Osteoblast (primary cell): ENCODE measurements at regions not wholly inside any gene's neighbourhood (a gene's known extent, or its start where the extent isn't known, plus 50 kb on each side); places are given as distances from the start of the nearest gene placed in this dataset.

Experiments
- DNase-seq: peaks from one replicate; pipeline ENCODE4 v3.0.0; 2011; ENCODE audit warnings: low spot score, mixed read lengths; ENCODE audit not compliant: insufficient read length; ENCODE audit errors: missing footprints
- H2AFZ ChIP-seq: 2 replicates; pipeline ENCODE4 v1.6.0; 2011; ENCODE audit warnings: mild to moderate bottlenecking, low read length
- H3K27ac ChIP-seq: 2 replicates; pipeline ENCODE4 v1.5.1; 2011; ENCODE audit warnings: mild to moderate bottlenecking, low read depth, low read length, moderate library complexity
- H3K27me3 ChIP-seq: 2 replicates; pipeline ENCODE4 v1.6.0; 2012; ENCODE audit warnings: mild to moderate bottlenecking, control low read depth, inconsistent platforms, low read length, moderate library complexity; ENCODE audit not compliant: insufficient read depth
- H3K36me3 ChIP-seq: 2 replicates; pipeline ENCODE4 v1.5.1; 2011; ENCODE audit warnings: mild to moderate bottlenecking, low read length, control low read depth, moderate library complexity; ENCODE audit not compliant: insufficient read depth
- H3K4me1 ChIP-seq: 2 replicates; pipeline ENCODE4 v1.5.1; 2011; ENCODE audit warnings: mild to moderate bottlenecking, low read length, control low read depth, moderate library complexity; ENCODE audit not compliant: insufficient read depth
- H3K4me2 ChIP-seq: 2 replicates; pipeline ENCODE4 v1.6.0; 2011; ENCODE audit warnings: mild to moderate bottlenecking, low read length; ENCODE audit not compliant: insufficient read depth
- H3K4me3 ChIP-seq: fragments of 200-600 bp; sonication (generic); 3 replicates; pipeline ENCODE4 v1.5.1; 2012; ENCODE audit warnings: mild to moderate bottlenecking, low read length, inconsistent platforms; ENCODE audit not compliant: insufficient read depth
- H3K79me2 ChIP-seq: 2 replicates; pipeline ENCODE4 v1.6.0; 2012; ENCODE audit warnings: mild to moderate bottlenecking, low read length, control low read depth, inconsistent platforms; ENCODE audit not compliant: insufficient read depth
- H3K9me3 ChIP-seq: 2 replicates; pipeline ENCODE4 v1.5.1; 2011; ENCODE audit warnings: low read depth, low read length, control low read depth
- H4K20me1 ChIP-seq: 2 replicates; pipeline ENCODE4 v1.6.0; 2012; ENCODE audit warnings: mild to moderate bottlenecking, low read length, control low read depth; ENCODE audit not compliant: insufficient read depth
- TF ChIP-seq, protein P1 (sequence below): IDR thresholded peaks from 2 replicates; pipeline ENCODE4 v1.5.1; 2011; ENCODE audit warnings: mild to moderate bottlenecking, low read depth, low read length, moderate library complexity; ENCODE audit errors: extremely low read depth

GRCh38 chr4:46645126-46645525 is 255.2 kb upstream of the GABRA2 start:
- Histone ChIP-seq H2AFZ (no peak overlapping the region), H3K27ac (no peak overlapping the region), H3K79me2 (no peaks in the 10 kb centered on the region), H3K4me1 (no peaks in the 10 kb centered on the region), H3K4me2 (no peak overlapping the region), H4K20me1 (no peaks in the 10 kb centered on the region), H3K4me3 (no peak overlapping the region), H3K27me3 (no peaks in the 10 kb centered on the region), H3K36me3 (no peaks in the 10 kb centered on the region), H3K9me3 (no peaks in the 10 kb centered on the region)
- DNase-seq, result no peak
- TF ChIP-seq, protein P1, sequence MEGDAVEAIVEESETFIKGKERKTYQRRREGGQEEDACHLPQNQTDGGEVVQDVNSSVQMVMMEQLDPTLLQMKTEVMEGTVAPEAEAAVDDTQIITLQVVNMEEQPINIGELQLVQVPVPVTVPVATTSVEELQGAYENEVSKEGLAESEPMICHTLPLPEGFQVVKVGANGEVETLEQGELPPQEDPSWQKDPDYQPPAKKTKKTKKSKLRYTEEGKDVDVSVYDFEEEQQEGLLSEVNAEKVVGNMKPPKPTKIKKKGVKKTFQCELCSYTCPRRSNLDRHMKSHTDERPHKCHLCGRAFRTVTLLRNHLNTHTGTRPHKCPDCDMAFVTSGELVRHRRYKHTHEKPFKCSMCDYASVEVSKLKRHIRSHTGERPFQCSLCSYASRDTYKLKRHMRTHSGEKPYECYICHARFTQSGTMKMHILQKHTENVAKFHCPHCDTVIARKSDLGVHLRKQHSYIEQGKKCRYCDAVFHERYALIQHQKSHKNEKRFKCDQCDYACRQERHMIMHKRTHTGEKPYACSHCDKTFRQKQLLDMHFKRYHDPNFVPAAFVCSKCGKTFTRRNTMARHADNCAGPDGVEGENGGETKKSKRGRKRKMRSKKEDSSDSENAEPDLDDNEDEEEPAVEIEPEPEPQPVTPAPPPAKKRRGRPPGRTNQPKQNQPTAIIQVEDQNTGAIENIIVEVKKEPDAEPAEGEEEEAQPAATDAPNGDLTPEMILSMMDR, result no peak
